ENCODE measurements at regions not wholly inside any gene's neighbourhood (a gene's known extent, or its start where the extent isn't known, plus 50 kb on each side); places are given as distances from the start of the nearest gene placed in this dataset.

DNA sequence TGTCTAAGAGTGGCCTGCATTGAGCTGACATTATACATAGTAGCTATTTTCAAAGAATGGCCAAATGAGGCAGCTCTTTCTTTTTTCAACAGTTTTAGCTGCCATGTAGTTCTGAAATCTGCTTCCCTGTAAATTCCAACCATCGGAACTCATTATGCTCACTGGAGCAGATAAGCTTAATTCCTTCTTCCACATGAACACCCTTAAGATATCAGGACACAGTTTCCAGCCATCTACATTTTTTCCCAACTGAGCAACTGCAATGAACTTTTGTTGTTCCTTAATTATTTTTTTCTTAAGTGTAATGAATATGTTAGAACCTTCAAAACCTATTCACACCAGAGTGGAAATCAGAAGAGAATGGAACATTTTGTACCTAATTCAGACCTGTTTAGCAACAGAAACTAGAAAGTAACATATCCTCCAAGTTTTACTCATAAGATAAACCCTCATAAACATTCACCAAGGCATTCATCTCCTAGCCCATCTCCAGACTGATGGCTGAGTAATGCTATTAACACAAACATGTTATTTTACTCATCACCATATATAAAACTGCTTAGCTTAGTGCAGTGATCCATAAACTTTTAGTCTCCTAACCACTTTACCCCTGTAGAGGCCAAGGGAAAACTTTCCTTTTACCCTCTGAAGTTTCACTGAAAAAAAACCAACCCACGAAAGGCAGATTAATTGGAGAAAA, 296.1 kb upstream of the SYT1 start:
- no peak for TF ChIP-seq ZNF169 (tag by site-specific recombination; IDR thresholded peaks at IDR 0.05)
- TF ChIP-seq ZNF175 (tag by site-specific recombination; IDR thresholded peaks at IDR 0.05): no peak
- TF ChIP-seq IKZF3 (tag by site-specific recombination; IDR thresholded peaks at IDR 0.05): no peak
- TF ChIP-seq ZNF16 (tag by site-specific recombination; IDR thresholded peaks at IDR 0.05; ENCODE audit: low read depth): no peak
- TF ChIP-seq ZNF654 (tag by site-specific recombination; IDR thresholded peaks at IDR 0.05; ENCODE audit: low read depth): no peak
- TF ChIP-seq ZNF521 (tag by site-specific recombination; IDR thresholded peaks at IDR 0.05): no peak
- TF ChIP-seq, protein P1, sequence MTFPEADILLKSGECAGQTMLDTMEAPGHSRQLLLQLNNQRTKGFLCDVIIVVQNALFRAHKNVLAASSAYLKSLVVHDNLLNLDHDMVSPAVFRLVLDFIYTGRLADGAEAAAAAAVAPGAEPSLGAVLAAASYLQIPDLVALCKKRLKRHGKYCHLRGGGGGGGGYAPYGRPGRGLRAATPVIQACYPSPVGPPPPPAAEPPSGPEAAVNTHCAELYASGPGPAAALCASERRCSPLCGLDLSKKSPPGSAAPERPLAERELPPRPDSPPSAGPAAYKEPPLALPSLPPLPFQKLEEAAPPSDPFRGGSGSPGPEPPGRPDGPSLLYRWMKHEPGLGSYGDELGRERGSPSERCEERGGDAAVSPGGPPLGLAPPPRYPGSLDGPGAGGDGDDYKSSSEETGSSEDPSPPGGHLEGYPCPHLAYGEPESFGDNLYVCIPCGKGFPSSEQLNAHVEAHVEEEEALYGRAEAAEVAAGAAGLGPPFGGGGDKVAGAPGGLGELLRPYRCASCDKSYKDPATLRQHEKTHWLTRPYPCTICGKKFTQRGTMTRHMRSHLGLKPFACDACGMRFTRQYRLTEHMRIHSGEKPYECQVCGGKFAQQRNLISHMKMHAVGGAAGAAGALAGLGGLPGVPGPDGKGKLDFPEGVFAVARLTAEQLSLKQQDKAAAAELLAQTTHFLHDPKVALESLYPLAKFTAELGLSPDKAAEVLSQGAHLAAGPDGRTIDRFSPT (tag by site-specific recombination; IDR thresholded peaks at IDR 0.05): no peak
- no peak for TF ChIP-seq MEIS1 (CRISPR knock-in tag; IDR thresholded peaks at IDR 0.05; ENCODE audit: borderline replicate concordance)
- no peak for TF ChIP-seq ZNF701 (tag by site-specific recombination; IDR thresholded peaks at IDR 0.05)
- TF ChIP-seq, protein P2, sequence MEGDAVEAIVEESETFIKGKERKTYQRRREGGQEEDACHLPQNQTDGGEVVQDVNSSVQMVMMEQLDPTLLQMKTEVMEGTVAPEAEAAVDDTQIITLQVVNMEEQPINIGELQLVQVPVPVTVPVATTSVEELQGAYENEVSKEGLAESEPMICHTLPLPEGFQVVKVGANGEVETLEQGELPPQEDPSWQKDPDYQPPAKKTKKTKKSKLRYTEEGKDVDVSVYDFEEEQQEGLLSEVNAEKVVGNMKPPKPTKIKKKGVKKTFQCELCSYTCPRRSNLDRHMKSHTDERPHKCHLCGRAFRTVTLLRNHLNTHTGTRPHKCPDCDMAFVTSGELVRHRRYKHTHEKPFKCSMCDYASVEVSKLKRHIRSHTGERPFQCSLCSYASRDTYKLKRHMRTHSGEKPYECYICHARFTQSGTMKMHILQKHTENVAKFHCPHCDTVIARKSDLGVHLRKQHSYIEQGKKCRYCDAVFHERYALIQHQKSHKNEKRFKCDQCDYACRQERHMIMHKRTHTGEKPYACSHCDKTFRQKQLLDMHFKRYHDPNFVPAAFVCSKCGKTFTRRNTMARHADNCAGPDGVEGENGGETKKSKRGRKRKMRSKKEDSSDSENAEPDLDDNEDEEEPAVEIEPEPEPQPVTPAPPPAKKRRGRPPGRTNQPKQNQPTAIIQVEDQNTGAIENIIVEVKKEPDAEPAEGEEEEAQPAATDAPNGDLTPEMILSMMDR (tag by site-specific recombination; IDR thresholded peaks at IDR 0.05): no peak
- TF ChIP-seq, protein P3, sequence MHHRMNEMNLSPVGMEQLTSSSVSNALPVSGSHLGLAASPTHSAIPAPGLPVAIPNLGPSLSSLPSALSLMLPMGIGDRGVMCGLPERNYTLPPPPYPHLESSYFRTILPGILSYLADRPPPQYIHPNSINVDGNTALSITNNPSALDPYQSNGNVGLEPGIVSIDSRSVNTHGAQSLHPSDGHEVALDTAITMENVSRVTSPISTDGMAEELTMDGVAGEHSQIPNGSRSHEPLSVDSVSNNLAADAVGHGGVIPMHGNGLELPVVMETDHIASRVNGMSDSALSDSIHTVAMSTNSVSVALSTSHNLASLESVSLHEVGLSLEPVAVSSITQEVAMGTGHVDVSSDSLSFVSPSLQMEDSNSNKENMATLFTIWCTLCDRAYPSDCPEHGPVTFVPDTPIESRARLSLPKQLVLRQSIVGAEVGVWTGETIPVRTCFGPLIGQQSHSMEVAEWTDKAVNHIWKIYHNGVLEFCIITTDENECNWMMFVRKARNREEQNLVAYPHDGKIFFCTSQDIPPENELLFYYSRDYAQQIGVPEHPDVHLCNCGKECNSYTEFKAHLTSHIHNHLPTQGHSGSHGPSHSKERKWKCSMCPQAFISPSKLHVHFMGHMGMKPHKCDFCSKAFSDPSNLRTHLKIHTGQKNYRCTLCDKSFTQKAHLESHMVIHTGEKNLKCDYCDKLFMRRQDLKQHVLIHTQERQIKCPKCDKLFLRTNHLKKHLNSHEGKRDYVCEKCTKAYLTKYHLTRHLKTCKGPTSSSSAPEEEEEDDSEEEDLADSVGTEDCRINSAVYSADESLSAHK (tag by site-specific recombination; IDR thresholded peaks at IDR 0.05): no peak
- no peak for TF ChIP-seq SP2 (tag by site-specific recombination; IDR thresholded peaks at IDR 0.05)
- TF ChIP-seq, protein P4, sequence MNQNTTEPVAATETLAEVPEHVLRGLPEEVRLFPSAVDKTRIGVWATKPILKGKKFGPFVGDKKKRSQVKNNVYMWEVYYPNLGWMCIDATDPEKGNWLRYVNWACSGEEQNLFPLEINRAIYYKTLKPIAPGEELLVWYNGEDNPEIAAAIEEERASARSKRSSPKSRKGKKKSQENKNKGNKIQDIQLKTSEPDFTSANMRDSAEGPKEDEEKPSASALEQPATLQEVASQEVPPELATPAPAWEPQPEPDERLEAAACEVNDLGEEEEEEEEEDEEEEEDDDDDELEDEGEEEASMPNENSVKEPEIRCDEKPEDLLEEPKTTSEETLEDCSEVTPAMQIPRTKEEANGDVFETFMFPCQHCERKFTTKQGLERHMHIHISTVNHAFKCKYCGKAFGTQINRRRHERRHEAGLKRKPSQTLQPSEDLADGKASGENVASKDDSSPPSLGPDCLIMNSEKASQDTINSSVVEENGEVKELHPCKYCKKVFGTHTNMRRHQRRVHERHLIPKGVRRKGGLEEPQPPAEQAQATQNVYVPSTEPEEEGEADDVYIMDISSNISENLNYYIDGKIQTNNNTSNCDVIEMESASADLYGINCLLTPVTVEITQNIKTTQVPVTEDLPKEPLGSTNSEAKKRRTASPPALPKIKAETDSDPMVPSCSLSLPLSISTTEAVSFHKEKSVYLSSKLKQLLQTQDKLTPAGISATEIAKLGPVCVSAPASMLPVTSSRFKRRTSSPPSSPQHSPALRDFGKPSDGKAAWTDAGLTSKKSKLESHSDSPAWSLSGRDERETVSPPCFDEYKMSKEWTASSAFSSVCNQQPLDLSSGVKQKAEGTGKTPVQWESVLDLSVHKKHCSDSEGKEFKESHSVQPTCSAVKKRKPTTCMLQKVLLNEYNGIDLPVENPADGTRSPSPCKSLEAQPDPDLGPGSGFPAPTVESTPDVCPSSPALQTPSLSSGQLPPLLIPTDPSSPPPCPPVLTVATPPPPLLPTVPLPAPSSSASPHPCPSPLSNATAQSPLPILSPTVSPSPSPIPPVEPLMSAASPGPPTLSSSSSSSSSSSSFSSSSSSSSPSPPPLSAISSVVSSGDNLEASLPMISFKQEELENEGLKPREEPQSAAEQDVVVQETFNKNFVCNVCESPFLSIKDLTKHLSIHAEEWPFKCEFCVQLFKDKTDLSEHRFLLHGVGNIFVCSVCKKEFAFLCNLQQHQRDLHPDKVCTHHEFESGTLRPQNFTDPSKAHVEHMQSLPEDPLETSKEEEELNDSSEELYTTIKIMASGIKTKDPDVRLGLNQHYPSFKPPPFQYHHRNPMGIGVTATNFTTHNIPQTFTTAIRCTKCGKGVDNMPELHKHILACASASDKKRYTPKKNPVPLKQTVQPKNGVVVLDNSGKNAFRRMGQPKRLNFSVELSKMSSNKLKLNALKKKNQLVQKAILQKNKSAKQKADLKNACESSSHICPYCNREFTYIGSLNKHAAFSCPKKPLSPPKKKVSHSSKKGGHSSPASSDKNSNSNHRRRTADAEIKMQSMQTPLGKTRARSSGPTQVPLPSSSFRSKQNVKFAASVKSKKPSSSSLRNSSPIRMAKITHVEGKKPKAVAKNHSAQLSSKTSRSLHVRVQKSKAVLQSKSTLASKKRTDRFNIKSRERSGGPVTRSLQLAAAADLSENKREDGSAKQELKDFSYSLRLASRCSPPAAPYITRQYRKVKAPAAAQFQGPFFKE (tag by site-specific recombination; IDR thresholded peaks at IDR 0.05; ENCODE audit: borderline replicate concordance): no peak
- TF ChIP-seq ZNF776 (tag by site-specific recombination; IDR thresholded peaks at IDR 0.05; ENCODE audit: borderline replicate concordance): no peak
- no peak for TF ChIP-seq ZNF549 (tag by site-specific recombination; IDR thresholded peaks at IDR 0.05)
- TF ChIP-seq GLIS2 (tag by site-specific recombination; IDR thresholded peaks at IDR 0.05): no peak
- H3K36me3 ChIP-seq (ENCODE audit: control insufficient read depth in 2 of 2, insufficient read depth in 1 of 2, low read length in 2 of 2): no peaks in the 10 kb centered on the region
- H3K4me3 ChIP-seq (ENCODE audit: low read depth, low read length): no peak overlapping the region
- no peaks in the 10 kb centered on the region for H3K9me3 ChIP-seq (ENCODE audit: control insufficient read depth, insufficient read depth, low read depth, low read length)
- no peak overlapping the region for H3K27ac ChIP-seq (ENCODE audit: extremely low read depth, low read depth, low read length)
- ChIA-PET CTCF (no interaction called here), POLR2A (no interaction called here)
- H3K4me1 ChIP-seq (ENCODE audit: control insufficient read depth, insufficient read depth, low read length): no peaks in the 10 kb centered on the region

All from HEK293 (cell line).